HL-60 (cell line): ENCODE measurements at regions not wholly inside any gene's neighbourhood (a gene's known extent, or its start where the extent isn't known, plus 50 kb on each side); places are given as distances from the start of the nearest gene placed in this dataset.

Experiments used
- GABPA ChIP-seq: IDR thresholded peaks from 2 replicates; pipeline ENCODE4 v1.6.1; 2012; ENCODE audit warnings: low read depth
- POLR2AphosphoS5 ChIP-seq: IDR thresholded peaks from 2 replicates; pipeline ENCODE4 v1.6.1; 2012; ENCODE audit warnings: low read depth
- SPI1 ChIP-seq: IDR thresholded peaks from 2 replicates; pipeline ENCODE4 v1.6.1; 2012; ENCODE audit warnings: low read depth, mild to moderate bottlenecking, borderline replicate concordance
- TF ChIP-seq, protein P1 (sequence below): IDR thresholded peaks from one replicate; pipeline ENCODE4 v1.5.1; 2011; ENCODE audit warnings: low read length, control low read depth, inconsistent platforms; ENCODE audit not compliant: insufficient read depth
- TF ChIP-seq, protein P2 (sequence below): IDR thresholded peaks from 2 replicates; pipeline ENCODE4 v1.6.1; 2012; ENCODE audit warnings: low read depth; ENCODE audit not compliant: insufficient replicate concordance

DNA sequence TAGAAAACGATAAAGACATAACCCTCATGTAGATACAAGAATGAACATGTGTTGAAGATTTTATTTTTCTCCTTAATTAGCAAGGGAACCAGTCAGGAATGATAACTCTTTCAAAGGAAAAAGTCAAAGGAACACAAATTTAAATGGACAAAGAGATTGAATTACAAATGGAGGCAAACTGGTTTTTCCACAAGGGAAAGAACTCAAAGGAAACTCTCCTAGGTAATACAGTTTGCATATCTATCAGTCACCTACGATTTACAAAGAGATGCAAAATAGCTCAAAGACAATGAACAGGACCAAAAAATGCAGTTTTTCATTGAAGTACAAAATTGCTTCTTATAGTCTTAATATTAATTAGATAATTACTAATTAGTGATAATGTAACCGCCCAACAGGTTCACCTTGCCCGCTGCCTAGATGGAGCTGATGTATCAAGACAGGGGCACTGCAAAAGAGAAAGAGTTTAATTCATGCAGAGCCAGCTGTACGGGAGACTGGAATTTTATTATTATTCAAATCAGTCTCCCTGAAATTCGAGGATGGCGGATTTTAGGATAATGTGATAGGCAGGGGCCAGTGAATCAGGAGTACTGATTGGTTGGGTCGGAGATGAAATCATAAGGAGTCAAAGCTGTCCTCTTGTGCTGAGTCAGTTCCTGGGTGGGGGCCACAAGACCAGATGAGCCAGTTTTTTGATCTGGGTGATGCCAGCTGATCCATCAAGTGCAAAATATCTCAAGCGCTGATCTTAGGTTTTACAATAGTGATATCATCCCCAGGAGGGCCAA lies 151.0 kb downstream of the TMEM17 start:
- TF ChIP-seq, protein P1, sequence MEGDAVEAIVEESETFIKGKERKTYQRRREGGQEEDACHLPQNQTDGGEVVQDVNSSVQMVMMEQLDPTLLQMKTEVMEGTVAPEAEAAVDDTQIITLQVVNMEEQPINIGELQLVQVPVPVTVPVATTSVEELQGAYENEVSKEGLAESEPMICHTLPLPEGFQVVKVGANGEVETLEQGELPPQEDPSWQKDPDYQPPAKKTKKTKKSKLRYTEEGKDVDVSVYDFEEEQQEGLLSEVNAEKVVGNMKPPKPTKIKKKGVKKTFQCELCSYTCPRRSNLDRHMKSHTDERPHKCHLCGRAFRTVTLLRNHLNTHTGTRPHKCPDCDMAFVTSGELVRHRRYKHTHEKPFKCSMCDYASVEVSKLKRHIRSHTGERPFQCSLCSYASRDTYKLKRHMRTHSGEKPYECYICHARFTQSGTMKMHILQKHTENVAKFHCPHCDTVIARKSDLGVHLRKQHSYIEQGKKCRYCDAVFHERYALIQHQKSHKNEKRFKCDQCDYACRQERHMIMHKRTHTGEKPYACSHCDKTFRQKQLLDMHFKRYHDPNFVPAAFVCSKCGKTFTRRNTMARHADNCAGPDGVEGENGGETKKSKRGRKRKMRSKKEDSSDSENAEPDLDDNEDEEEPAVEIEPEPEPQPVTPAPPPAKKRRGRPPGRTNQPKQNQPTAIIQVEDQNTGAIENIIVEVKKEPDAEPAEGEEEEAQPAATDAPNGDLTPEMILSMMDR = no peak
- TF ChIP-seq, protein P2, sequence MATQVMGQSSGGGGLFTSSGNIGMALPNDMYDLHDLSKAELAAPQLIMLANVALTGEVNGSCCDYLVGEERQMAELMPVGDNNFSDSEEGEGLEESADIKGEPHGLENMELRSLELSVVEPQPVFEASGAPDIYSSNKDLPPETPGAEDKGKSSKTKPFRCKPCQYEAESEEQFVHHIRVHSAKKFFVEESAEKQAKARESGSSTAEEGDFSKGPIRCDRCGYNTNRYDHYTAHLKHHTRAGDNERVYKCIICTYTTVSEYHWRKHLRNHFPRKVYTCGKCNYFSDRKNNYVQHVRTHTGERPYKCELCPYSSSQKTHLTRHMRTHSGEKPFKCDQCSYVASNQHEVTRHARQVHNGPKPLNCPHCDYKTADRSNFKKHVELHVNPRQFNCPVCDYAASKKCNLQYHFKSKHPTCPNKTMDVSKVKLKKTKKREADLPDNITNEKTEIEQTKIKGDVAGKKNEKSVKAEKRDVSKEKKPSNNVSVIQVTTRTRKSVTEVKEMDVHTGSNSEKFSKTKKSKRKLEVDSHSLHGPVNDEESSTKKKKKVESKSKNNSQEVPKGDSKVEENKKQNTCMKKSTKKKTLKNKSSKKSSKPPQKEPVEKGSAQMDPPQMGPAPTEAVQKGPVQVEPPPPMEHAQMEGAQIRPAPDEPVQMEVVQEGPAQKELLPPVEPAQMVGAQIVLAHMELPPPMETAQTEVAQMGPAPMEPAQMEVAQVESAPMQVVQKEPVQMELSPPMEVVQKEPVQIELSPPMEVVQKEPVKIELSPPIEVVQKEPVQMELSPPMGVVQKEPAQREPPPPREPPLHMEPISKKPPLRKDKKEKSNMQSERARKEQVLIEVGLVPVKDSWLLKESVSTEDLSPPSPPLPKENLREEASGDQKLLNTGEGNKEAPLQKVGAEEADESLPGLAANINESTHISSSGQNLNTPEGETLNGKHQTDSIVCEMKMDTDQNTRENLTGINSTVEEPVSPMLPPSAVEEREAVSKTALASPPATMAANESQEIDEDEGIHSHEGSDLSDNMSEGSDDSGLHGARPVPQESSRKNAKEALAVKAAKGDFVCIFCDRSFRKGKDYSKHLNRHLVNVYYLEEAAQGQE = no peak
- TF ChIP-seq POLR2AphosphoS5 (no peak), SPI1 (no peak), GABPA (no peak)
